ENCODE measurements at regions not wholly inside any gene's neighbourhood (a gene's known extent, or its start where the extent isn't known, plus 50 kb on each side); places are given as distances from the start of the nearest gene placed in this dataset.

GRCh38 chr1:239255628-239256160 lies 130.7 kb upstream of the CHRM3 start:
- Histone ChIP-seq H3K27me3 (ENCODE audit: low read depth) (no peaks in the 10 kb centered on the region), H3K36me3 (replicated peaks) (no peaks in the 10 kb centered on the region), H3K4me1 (no peaks in the 10 kb centered on the region), H3K4me3 (no peak overlapping the region), H3K9me3 (no peaks in the 10 kb centered on the region)
- in situ Hi-C loops (cut with MboI; ENCODE audit: low sequenced_read_pairs): no loop called here
- no peak for DNase-seq (ENCODE audit: low spot score in 2 of 2)

- H3K4me3 ChIP-seq: no peak overlapping the region
- H3K27me3 ChIP-seq (ENCODE audit: low read depth): no peaks in the 10 kb centered on the region
- no peaks in the 10 kb centered on the region for H3K9me3 ChIP-seq
- DNase-seq (ENCODE audit: low spot score in 2 of 2): no peak
- in situ Hi-C loops (cut with MboI; ENCODE audit: low sequenced_read_pairs): no loop called here
- H3K36me3 ChIP-seq (replicated peaks): no peaks in the 10 kb centered on the region
- no peaks in the 10 kb centered on the region for H3K4me1 ChIP-seq
These were observed 131.4 kb upstream of the CHRM3 start for GRCh38 chr1:239254999-239255398.

- DNase-seq (ENCODE audit: low spot score in 2 of 2): peak in 1 of 2 experiments; percentile 4
- no peaks in the 10 kb centered on the region for H3K4me1 ChIP-seq
- H3K4me3 ChIP-seq: no peak overlapping the region
- no peaks in the 10 kb centered on the region for H3K9me3 ChIP-seq
- in situ Hi-C loops (cut with MboI; ENCODE audit: low sequenced_read_pairs): no loop called here
- no peaks in the 10 kb centered on the region for H3K36me3 ChIP-seq (replicated peaks)
- H3K27me3 ChIP-seq (ENCODE audit: low read depth): no peaks in the 10 kb centered on the region
These were observed 133.3 kb upstream of the CHRM3 start for GRCh38 chr1:239253032-239253431.

GRCh38 chr1:239250353-239251035 lies 135.9 kb upstream of the CHRM3 start:
- Histone ChIP-seq H3K4me1 (no peaks in the 10 kb centered on the region), H3K9me3 (no peaks in the 10 kb centered on the region), H3K36me3 (replicated peaks) (no peaks in the 10 kb centered on the region), H3K4me3 (no peak overlapping the region), H3K27me3 (ENCODE audit: low read depth) (no peaks in the 10 kb centered on the region)
- in situ Hi-C loops (cut with MboI; ENCODE audit: low sequenced_read_pairs): no loop called here
- DNase-seq (ENCODE audit: low spot score in 2 of 2): no peak

- H3K27me3 ChIP-seq (ENCODE audit: low read depth): no peaks in the 10 kb centered on the region
- no peaks in the 10 kb centered on the region for H3K9me3 ChIP-seq
- H3K36me3 ChIP-seq (replicated peaks): no peaks in the 10 kb centered on the region
- in situ Hi-C loops (cut with MboI; ENCODE audit: low sequenced_read_pairs): no loop called here
- no peak overlapping the region for H3K4me3 ChIP-seq
- no peaks in the 10 kb centered on the region for H3K4me1 ChIP-seq
- no peak for DNase-seq (ENCODE audit: low spot score in 2 of 2)
These were observed 139.1 kb upstream of the CHRM3 start for GRCh38 chr1:239247285-239247684.

- no peaks in the 10 kb centered on the region for H3K36me3 ChIP-seq (replicated peaks)
- H3K4me1 ChIP-seq: no peaks in the 10 kb centered on the region
- H3K27me3 ChIP-seq (ENCODE audit: low read depth): no peaks in the 10 kb centered on the region
- H3K4me3 ChIP-seq: no peak overlapping the region
- H3K9me3 ChIP-seq: no peaks in the 10 kb centered on the region
- in situ Hi-C loops (cut with MboI; ENCODE audit: low sequenced_read_pairs): no loop called here
- no peak for DNase-seq (ENCODE audit: low spot score in 2 of 2)
These were observed 142.3 kb upstream of the CHRM3 start for GRCh38 chr1:239244084-239244483.

GRCh38 chr1:239243006-239243405 lies 143.4 kb upstream of the CHRM3 start:
- no peaks in the 10 kb centered on the region for H3K9me3 ChIP-seq
- in situ Hi-C loops (cut with MboI; ENCODE audit: low sequenced_read_pairs): no loop called here
- H3K4me1 ChIP-seq: no peaks in the 10 kb centered on the region
- no peaks in the 10 kb centered on the region for H3K36me3 ChIP-seq (replicated peaks)
- no peak overlapping the region for H3K4me3 ChIP-seq
- H3K27me3 ChIP-seq (ENCODE audit: low read depth): no peaks in the 10 kb centered on the region
- no peak for DNase-seq (ENCODE audit: low spot score in 2 of 2)

GRCh38 chr1:239242404-239242803 lies 144.0 kb upstream of the CHRM3 start:
- Histone ChIP-seq H3K4me1 (no peaks in the 10 kb centered on the region), H3K36me3 (replicated peaks) (no peaks in the 10 kb centered on the region), H3K9me3 (no peaks in the 10 kb centered on the region), H3K27me3 (ENCODE audit: low read depth) (no peaks in the 10 kb centered on the region), H3K4me3 (no peak overlapping the region)
- DNase-seq (ENCODE audit: low spot score in 2 of 2): no peak
- in situ Hi-C loops (cut with MboI; ENCODE audit: low sequenced_read_pairs): no loop called here

GRCh38 chr1:239240736-239241135 lies 145.6 kb upstream of the CHRM3 start:
- H3K27me3 ChIP-seq (ENCODE audit: low read depth): no peaks in the 10 kb centered on the region
- no peaks in the 10 kb centered on the region for H3K9me3 ChIP-seq
- no peak overlapping the region for H3K4me3 ChIP-seq
- in situ Hi-C loops (cut with MboI; ENCODE audit: low sequenced_read_pairs): no loop called here
- H3K4me1 ChIP-seq: no peaks in the 10 kb centered on the region
- DNase-seq (ENCODE audit: low spot score in 2 of 2): no peak
- H3K36me3 ChIP-seq (replicated peaks): no peaks in the 10 kb centered on the region

GRCh38 chr1:239239529-239239928 lies 146.8 kb upstream of the CHRM3 start:
- Histone ChIP-seq H3K27me3 (ENCODE audit: low read depth) (no peaks in the 10 kb centered on the region), H3K36me3 (replicated peaks) (no peaks in the 10 kb centered on the region), H3K4me1 (no peaks in the 10 kb centered on the region), H3K4me3 (no peak overlapping the region), H3K9me3 (no peaks in the 10 kb centered on the region)
- in situ Hi-C loops (cut with MboI; ENCODE audit: low sequenced_read_pairs): no loop called here
- no peak for DNase-seq (ENCODE audit: low spot score in 2 of 2)

GRCh38 chr1:239237912-239238311 lies 148.5 kb upstream of the CHRM3 start:
- H3K9me3 ChIP-seq: no peaks in the 10 kb centered on the region
- H3K4me1 ChIP-seq: no peaks in the 10 kb centered on the region
- DNase-seq (ENCODE audit: low spot score in 2 of 2): peak in 1 of 2 experiments; percentile 14
- in situ Hi-C loops (cut with MboI; ENCODE audit: low sequenced_read_pairs): no loop called here
- no peaks in the 10 kb centered on the region for H3K36me3 ChIP-seq (replicated peaks)
- H3K27me3 ChIP-seq (ENCODE audit: low read depth): no peaks in the 10 kb centered on the region
- H3K4me3 ChIP-seq: no peak overlapping the region

GRCh38 chr1:239233626-239234025 lies 152.7 kb upstream of the CHRM3 start:
- Histone ChIP-seq H3K4me3 (no peak overlapping the region), H3K9me3 (no peaks in the 10 kb centered on the region), H3K27me3 (ENCODE audit: low read depth) (no peaks in the 10 kb centered on the region), H3K4me1 (no peaks in the 10 kb centered on the region), H3K36me3 (replicated peaks) (no peaks in the 10 kb centered on the region)
- in situ Hi-C loops (cut with MboI; ENCODE audit: low sequenced_read_pairs): no loop called here
- DNase-seq (ENCODE audit: low spot score in 2 of 2): no peak

GRCh38 chr1:239232921-239233320 lies 153.4 kb upstream of the CHRM3 start:
- Histone ChIP-seq H3K36me3 (replicated peaks) (no peaks in the 10 kb centered on the region), H3K4me1 (no peaks in the 10 kb centered on the region), H3K27me3 (ENCODE audit: low read depth) (no peaks in the 10 kb centered on the region), H3K9me3 (no peaks in the 10 kb centered on the region), H3K4me3 (no peak overlapping the region)
- no peak for DNase-seq (ENCODE audit: low spot score in 2 of 2)
- in situ Hi-C loops (cut with MboI; ENCODE audit: low sequenced_read_pairs): no loop called here

GRCh38 chr1:239228451-239228850 lies 157.9 kb upstream of the CHRM3 start:
- in situ Hi-C loops (cut with MboI; ENCODE audit: low sequenced_read_pairs): no loop called here
- Histone ChIP-seq H3K4me3 (no peak overlapping the region), H3K4me1 (no peaks in the 10 kb centered on the region), H3K27me3 (ENCODE audit: low read depth) (no peaks in the 10 kb centered on the region), H3K36me3 (replicated peaks) (no peaks in the 10 kb centered on the region), H3K9me3 (no peaks in the 10 kb centered on the region)
- DNase-seq (ENCODE audit: low spot score in 2 of 2): no peak

GRCh38 chr1:239225396-239225795 lies 161.0 kb upstream of the CHRM3 start:
- DNase-seq (ENCODE audit: low spot score in 2 of 2): no peak
- in situ Hi-C loops (cut with MboI; ENCODE audit: low sequenced_read_pairs): no loop called here
- H3K4me1 ChIP-seq: no peaks in the 10 kb centered on the region
- H3K9me3 ChIP-seq: no peaks in the 10 kb centered on the region
- no peak overlapping the region for H3K4me3 ChIP-seq
- no peaks in the 10 kb centered on the region for H3K27me3 ChIP-seq (ENCODE audit: low read depth)
- no peaks in the 10 kb centered on the region for H3K36me3 ChIP-seq (replicated peaks)
